GM21515 (cell line): ENCODE measurements at regions not wholly inside any gene's neighbourhood (a gene's known extent, or its start where the extent isn't known, plus 50 kb on each side); places are given as distances from the start of the nearest gene placed in this dataset.

Source experiments
- ATAC-seq: cut with Tn5 transposase; IDR thresholded peaks from one replicate; pipeline ENCODE4 v1.9.1; 2021; ENCODE audit not compliant: unreplicated experiment

DNA sequence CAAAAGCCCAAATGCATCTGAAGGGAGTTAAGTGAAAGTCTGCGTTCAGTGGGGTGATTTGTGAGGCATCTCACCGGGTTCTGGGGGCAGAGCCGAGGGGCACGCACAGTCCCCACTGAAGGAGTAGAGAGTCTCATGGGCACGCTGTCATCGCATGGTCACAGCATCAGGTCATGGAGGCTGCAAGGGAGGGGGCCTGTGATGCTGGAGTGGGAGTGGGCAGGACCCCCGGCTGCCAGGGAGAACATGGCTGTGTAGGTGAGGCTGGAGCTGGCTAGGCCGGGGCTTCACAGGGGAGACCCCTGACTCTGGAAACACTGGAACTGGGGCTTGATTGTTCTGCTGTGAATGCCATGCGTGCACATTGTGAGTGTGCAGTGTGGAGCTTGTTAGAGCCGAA, 360.5 kb downstream of the IRX2 start:
- no peak for ATAC-seq

DNA sequence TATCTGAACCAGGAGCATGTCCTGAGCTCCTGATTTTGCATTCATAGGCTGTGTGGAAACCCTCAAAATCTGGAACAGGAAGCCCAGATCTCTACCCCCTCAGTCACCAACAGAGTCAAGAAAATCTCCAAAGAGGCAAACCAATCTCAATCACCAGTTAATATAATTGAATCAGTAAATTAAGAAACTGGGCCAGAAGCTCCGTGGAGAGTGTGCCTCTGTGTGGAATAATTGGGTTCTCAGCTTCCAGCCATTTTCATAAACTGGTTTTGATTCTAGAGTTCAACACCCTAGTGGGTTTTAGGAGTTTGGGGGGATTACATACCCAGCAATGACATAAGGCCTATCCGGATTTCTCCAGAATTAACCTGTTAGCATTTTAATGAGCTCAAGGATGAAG, 362.9 kb downstream of the IRX2 start:
- no peak for ATAC-seq

- ATAC-seq = no peak
Observed at GRCh38 chr5:2387634-2388325, 363.7 kb downstream of the IRX2 start.

DNA sequence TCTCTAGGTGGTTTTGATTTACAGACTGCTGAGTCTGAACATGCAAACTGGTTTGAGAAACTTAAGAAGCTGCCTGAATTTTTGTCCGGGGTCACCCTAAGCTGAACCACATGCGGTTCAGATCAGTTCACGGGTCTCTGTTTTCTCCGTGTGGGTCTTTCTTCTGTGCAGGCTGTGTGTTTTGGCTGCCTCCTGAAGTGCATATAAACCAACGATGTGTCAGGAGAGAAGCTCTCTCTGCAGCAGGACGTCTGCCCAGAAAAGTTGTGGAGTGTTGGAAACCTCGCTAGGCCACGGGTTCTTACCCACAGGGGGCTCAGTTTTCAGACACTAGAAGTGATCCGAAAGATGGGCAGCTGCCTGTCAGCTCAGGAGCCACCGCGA, 364.2 kb downstream of the IRX2 start:
- ATAC-seq = no peak

- no peak for ATAC-seq
Observed at GRCh38 chr5:2385818-2386217, 365.7 kb downstream of the IRX2 start.

DNA sequence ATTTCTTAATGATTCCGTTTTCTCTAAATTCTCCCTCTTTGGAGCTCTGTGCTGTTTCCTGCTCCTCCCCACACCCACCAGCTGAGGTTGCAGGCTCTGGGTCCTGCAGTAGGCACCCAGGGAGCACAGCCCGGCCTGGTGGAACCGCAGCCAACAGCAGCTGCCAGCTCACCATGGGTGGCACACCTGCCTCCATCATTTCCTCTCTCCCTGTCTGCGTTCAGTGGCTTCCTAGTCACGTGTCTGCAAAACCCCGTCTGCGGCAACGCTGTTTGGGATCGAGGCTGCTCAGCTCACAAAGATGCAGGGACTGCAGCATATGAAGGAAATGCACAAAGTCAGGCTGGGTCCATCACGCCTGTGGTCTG, 367.8 kb downstream of the IRX2 start:
- no peak for ATAC-seq

GRCh38 chr5:2382776-2383697, 368.4 kb downstream of the IRX2 start:
- no peak for ATAC-seq

DNA sequence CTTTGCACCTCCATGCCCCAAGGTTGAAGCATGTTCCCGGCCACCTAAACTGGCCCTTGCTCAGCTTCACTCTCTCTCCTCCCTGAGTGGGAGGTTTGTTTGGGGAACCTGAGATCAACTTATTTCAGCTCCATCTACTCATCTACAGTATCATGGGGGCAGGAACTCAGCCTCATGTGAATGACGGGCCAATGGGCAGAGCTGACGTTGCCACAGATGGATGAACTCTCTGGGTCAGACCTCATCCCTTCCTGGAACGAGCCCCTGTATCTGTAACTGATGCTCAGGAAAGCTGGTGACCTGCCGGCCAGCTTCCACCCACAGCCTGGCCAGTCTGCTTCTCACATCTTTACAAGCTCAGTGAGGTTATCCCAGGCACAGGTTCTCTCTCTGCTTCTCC, 369.6 kb downstream of the IRX2 start:
- ATAC-seq = no peak

GRCh38 chr5:2381070-2381469, 370.4 kb downstream of the IRX2 start:
- no peak for ATAC-seq

DNA sequence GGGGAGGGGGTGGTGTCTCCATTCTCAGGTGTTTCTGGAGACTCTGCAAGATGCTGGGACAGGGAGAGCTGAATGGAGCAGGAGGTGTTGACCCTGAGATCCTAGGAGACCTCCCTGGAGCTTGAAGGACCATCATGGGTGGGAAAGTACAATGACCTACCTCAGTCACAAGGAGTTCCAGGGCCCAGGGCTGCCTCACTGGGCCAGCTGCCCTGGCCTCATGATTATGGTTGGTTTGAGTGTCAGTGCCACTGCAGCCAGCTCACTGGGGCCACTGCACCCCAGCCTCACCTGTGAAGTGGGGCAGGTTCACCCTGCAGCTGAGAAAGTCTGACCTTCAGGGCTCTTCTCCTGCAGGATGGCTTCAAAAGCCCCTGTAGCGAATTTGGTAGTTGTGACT, 372.5 kb downstream of the IRX2 start:
- ATAC-seq = no peak

DNA sequence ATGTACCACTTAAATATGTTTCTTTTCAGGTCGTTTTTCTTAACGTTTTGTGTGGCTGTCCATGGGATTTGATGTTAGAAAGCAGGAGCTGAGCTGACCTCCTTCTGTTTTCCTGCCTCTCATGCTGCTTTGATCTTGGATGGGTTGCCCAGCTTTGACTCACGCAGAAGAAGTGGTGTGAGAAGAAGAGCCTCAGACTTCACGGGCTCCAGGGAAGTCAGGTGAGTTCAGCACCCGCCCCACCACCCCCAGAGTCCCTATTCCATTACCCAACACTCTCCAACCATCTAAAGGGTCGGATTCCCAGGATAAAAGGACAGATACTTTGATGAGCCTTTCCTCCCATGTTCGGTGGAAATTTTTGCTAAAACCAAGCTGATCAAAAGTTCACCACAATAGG, 373.4 kb downstream of the IRX2 start:
- no peak for ATAC-seq

- ATAC-seq = no peak
Observed at GRCh38 chr5:2376486-2376885, 375.0 kb downstream of the IRX2 start.

DNA sequence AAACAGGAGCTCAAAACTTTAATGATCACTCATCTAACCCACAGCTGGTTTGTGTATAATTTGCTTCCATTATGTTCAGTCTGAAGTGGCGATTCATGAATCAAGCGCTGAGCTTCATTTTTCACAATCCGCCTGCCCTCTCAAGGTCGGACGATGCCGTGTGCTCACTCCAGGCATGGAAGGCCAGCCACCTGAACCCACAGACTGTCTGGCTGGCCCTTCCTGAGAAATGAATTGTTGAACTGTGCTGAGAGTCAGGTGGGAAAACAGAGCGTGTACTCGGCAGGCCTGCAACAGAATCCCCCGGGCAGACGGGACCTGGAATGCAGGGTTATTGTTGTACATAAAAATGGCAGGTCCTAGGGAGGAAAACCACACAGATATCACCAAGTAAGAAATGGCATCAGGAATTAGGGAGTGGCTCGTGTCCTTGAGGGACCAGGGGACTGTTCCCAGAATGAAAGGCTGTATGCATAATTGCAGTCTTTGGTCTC, 375.7 kb downstream of the IRX2 start:
- no peak for ATAC-seq

DNA sequence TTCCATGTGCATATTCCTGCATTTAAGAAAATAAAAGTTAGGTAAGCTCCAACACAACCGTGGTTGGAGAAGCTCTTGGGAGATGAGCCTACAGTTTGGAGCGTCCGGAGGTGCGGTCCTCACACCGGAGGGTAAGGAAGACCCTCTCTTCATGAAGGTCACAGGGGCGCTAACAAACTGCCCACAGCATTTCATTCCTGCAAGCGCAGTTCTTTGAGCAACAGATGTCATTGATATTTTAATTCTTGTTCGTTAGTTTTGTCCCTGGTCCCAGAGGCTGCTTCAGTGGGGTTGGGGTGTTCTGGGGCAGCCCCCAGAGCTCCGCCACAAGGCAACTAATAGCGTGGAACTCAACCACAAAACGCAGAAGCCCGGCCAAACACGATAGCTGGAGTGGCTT, 376.2 kb downstream of the IRX2 start:
- ATAC-seq = no peak

DNA sequence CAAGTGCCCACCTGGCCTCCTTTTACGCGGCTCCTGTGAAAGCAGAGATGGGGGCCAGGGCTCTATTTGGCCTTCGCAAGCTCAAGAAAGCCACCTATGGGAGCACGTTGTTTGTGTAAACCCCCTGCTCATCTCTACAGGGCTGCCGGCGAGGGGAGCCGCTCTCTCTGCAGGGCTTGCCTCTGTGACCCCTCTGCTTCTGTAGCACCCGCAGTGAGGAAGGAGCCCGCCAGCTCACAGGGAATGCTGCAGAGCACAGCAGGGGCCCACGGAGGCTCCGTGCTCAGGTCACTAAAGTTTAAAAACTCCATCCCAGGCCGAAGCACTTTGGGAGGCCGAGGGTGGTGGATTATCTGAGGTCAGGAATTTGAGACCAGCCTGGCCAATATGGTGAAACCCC, 376.8 kb downstream of the IRX2 start:
- no peak for ATAC-seq

DNA sequence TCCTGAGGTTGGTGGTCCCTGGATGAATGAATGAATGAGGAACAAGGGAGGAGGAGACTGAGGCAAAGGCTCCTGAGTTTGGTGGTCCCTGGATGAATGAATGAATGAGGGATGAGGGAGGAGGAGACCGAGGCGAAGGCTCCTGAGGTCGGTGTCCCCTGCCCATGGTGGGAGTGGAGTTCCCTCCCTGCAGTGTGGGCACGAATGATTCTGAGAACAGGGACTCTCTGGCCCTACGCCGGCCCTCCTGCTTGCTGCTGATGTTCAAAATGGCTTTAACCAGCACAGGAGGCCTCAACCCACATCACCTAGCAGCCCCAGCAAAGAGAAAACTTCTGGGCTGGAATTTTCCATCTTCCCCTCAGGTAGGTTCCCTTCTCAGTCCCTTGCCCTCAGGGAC, 377.8 kb downstream of the IRX2 start:
- ATAC-seq = no peak

- no peak for ATAC-seq
Observed at GRCh38 chr5:2371419-2371710, 380.1 kb downstream of the IRX2 start.

GRCh38 chr5:2370626-2371418, 380.7 kb downstream of the IRX2 start:
- ATAC-seq = no peak

GRCh38 chr5:2369178-2369577, 382.3 kb downstream of the IRX2 start:
- ATAC-seq = no peak

DNA sequence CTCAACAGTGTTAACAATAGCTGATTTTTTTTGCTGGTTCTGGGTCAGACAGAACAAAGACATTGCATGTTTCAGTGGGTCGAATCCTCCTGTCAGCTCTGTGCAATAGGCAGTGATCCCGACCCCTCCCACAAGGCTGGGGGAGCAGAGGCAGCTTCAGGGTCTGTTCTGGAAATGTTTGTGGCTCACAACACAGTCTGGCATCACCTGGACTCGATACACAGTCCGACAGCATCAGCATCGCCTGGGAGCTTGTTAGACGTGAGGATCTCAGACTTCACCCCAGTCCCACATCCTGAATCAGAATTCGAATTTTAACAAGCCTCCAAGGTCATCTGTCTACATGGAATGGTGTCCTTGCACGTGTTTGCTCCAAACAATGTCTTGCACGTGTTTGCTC, 384.7 kb downstream of the IRX2 start:
- no peak for ATAC-seq

- no peak for ATAC-seq
Observed at GRCh38 chr5:2357309-2357708, 394.2 kb downstream of the IRX2 start.

GRCh38 chr5:2355859-2356258, 395.6 kb downstream of the IRX2 start:
- ATAC-seq = no peak
